KMS-11 (cell line): ENCODE measurements at regions not wholly inside any gene's neighbourhood (a gene's known extent, or its start where the extent isn't known, plus 50 kb on each side); places are given as distances from the start of the nearest gene placed in this dataset.

Source experiments
- H2AFZ ChIP-seq: fragments of 200-600 bp; sonication (generic); 2 replicates; pipeline ENCODE4 v1.6.1; 2016; ENCODE audit warnings: antibody characterized with exemption, mixed run types, low read depth
- H3K27ac ChIP-seq: fragments of 200-600 bp; sonication (generic); 2 replicates; pipeline ENCODE4 v1.6.1; 2016; ENCODE audit warnings: mild to moderate bottlenecking, mixed run types
- H3K27me3 ChIP-seq: fragments of 200-600 bp; sonication (generic); 2 replicates; pipeline ENCODE4 v1.6.1; 2017; ENCODE audit warnings: mild to moderate bottlenecking, low read depth, mixed run types, moderate library complexity; ENCODE audit not compliant: insufficient read depth
- H3K36me3 ChIP-seq: fragments of 200-600 bp; sonication (generic); 2 replicates; pipeline ENCODE4 v1.6.1; 2017; ENCODE audit warnings: mild to moderate bottlenecking, mixed run types; ENCODE audit not compliant: insufficient read depth
- H3K4me1 ChIP-seq: fragments of 200-600 bp; sonication (generic); 2 replicates; pipeline ENCODE4 v1.6.1; 2016; ENCODE audit warnings: mild to moderate bottlenecking, low read depth, mixed run types; ENCODE audit not compliant: poor library complexity, severe bottlenecking
- H3K4me2 ChIP-seq: fragments of 200-600 bp; sonication (generic); 2 replicates; pipeline ENCODE4 v1.7.0; 2016; ENCODE audit warnings: mild to moderate bottlenecking, mixed run types
- H3K4me3 ChIP-seq: fragments of 200-600 bp; sonication (generic); IDR thresholded peaks from 2 replicates; pipeline ENCODE4 v1.6.1; 2017; ENCODE audit warnings: low read depth, low read length, mixed read lengths; ENCODE audit not compliant: insufficient read depth
- H3K79me2 ChIP-seq: fragments of 200-600 bp; sonication (generic); 2 replicates; pipeline ENCODE4 v1.6.1; 2016; ENCODE audit warnings: low read depth, mixed run types; ENCODE audit not compliant: insufficient read depth
- H3K9ac ChIP-seq: fragments of 200-600 bp; sonication (generic); 2 replicates; pipeline ENCODE4 v1.6.1; 2016; ENCODE audit warnings: mild to moderate bottlenecking, mixed run types
- H4K20me1 ChIP-seq: fragments of 200-600 bp; sonication (generic); 2 replicates; pipeline ENCODE4 v1.6.1; 2016; ENCODE audit warnings: mild to moderate bottlenecking, mixed run types; ENCODE audit not compliant: insufficient read depth
- TF ChIP-seq, protein P1 (sequence below): fragments of 200-600 bp; sonication (generic); conservative IDR thresholded peaks from 2 replicates; pipeline ENCODE4 v1.6.1; 2017; ENCODE audit warnings: low read depth, mild to moderate bottlenecking, antibody characterized with exemption, low read length, moderate library complexity, mixed read lengths

GRCh38 chrX:20420058-20420457, 153.3 kb upstream of the RPS6KA3 start:
- Histone ChIP-seq H3K4me1 (no peaks in the 10 kb centered on the region), H3K27me3 (no peaks in the 10 kb centered on the region), H3K4me3 (no peak overlapping the region), H3K27ac (no peak overlapping the region), H2AFZ (no peak overlapping the region), H3K4me2 (no peak overlapping the region), H3K79me2 (no peaks in the 10 kb centered on the region), H3K36me3 (no peaks in the 10 kb centered on the region), H3K9ac (no peak overlapping the region), H4K20me1 (no peaks in the 10 kb centered on the region)
- TF ChIP-seq, protein P1, sequence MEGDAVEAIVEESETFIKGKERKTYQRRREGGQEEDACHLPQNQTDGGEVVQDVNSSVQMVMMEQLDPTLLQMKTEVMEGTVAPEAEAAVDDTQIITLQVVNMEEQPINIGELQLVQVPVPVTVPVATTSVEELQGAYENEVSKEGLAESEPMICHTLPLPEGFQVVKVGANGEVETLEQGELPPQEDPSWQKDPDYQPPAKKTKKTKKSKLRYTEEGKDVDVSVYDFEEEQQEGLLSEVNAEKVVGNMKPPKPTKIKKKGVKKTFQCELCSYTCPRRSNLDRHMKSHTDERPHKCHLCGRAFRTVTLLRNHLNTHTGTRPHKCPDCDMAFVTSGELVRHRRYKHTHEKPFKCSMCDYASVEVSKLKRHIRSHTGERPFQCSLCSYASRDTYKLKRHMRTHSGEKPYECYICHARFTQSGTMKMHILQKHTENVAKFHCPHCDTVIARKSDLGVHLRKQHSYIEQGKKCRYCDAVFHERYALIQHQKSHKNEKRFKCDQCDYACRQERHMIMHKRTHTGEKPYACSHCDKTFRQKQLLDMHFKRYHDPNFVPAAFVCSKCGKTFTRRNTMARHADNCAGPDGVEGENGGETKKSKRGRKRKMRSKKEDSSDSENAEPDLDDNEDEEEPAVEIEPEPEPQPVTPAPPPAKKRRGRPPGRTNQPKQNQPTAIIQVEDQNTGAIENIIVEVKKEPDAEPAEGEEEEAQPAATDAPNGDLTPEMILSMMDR = no peak

DNA sequence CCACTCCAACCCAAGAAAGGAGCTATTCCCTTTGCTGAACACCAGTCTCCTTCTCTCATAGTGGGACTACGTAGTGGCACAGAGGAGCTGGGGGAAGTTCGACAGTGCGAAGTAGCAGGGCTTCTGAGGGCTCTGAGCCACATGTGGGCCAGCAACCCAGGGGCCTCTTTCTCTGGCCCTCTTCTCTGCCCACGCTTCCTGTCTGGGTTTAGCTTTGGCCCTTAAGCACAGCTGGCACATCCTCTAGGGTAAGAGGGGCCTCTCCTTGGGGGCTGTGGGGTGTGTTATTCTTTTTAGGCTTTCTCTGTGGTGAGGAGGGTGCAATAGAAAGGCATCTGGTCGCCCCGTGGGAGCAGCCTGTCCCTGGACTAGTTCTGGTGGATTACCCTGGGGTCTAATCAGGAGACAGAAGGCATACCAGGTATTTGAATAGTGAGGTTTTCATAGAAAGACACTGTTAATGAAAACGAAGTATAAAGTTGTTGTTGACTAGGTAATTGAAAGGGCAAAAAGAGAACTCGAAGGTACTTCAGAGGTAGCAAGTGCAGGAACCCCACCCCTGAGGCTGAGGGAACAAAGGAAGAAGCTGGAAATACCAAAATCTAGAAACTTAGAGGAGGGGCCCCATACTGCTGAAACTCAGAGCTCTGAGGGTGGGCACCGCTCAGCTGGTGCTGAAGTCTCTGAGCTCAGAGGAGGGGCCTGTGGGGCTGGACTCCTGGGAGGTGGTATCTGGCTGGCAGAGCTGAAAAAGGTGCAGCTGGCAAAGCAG, 151.9 kb upstream of the RPS6KA3 start:
- Histone ChIP-seq H3K4me3 (no peak overlapping the region), H3K9ac (no peak overlapping the region), H4K20me1 (no peaks in the 10 kb centered on the region), H3K79me2 (no peaks in the 10 kb centered on the region), H3K4me2 (no peak overlapping the region), H2AFZ (no peak overlapping the region), H3K27ac (no peak overlapping the region), H3K27me3 (no peaks in the 10 kb centered on the region), H3K36me3 (no peaks in the 10 kb centered on the region), H3K4me1 (no peaks in the 10 kb centered on the region)
- TF ChIP-seq, protein P1 = no peak

DNA sequence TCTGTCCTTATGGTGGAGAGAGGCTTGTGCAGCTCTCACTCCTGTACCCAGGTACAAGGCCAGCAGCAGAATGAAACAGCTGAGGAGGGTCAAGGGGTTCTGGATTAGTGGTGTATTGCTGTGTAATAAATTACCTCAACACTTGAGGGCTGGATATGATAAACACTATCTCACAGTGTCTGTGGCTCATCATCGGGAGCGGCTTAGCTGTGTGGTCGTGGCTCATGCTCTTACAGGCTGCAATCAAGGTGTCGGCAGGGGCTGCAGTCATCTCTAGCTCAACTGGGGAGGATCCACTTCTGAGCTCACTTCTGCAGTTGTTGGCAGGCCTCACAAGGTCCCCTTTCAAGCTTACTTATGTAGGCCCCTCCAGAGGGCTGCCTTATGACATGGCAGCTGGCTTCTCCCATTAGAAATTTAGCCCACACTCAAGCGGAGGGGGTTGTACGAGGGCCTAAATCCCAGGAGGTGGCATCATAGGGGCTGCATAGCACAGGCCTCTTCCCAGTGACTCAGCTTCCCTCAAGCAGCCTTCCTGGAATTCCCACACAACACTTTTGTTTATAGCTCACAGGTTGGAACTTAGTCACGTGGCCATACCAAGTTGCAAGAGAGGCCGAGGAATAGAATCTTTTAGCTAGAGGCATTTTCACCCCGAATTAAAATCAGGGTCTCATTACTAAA, 148.2 kb upstream of the RPS6KA3 start:
- H3K27ac ChIP-seq = no peak overlapping the region
- no peaks in the 10 kb centered on the region for H3K36me3 ChIP-seq
- no peaks in the 10 kb centered on the region for H4K20me1 ChIP-seq
- H3K4me2 ChIP-seq = no peak overlapping the region
- no peak overlapping the region for H3K9ac ChIP-seq
- no peak overlapping the region for H3K4me3 ChIP-seq
- no peak overlapping the region for H2AFZ ChIP-seq
- H3K4me1 ChIP-seq = no peaks in the 10 kb centered on the region
- H3K27me3 ChIP-seq = no peaks in the 10 kb centered on the region
- H3K79me2 ChIP-seq = no peaks in the 10 kb centered on the region
- TF ChIP-seq, protein P1 = no peak

DNA sequence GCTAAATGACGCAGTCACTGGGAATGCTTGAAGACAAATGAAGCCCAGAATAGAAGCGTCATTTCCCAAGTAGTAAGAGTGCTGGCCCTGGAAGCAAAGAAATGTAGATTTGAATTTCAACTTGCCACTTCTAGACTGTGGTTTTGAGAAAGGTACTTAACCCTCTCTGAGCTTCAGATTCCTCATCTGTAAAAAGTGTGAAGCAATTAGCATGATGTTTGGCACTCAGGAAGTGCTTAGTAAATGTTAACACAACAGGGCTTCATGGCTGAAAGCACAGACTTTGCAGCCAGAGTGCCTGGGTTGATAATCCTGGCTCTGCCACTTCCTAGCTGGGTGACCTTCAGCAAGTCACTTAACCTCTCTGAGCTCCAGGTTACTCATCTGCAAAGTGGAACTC, 147.4 kb upstream of the RPS6KA3 start:
- H2AFZ ChIP-seq = no peak overlapping the region
- H3K4me2 ChIP-seq = no peak overlapping the region
- H3K27ac ChIP-seq = no peak overlapping the region
- H3K79me2 ChIP-seq = no peaks in the 10 kb centered on the region
- H3K4me3 ChIP-seq = no peak overlapping the region
- no peaks in the 10 kb centered on the region for H4K20me1 ChIP-seq
- no peaks in the 10 kb centered on the region for H3K36me3 ChIP-seq
- TF ChIP-seq, protein P1 = no peak
- H3K27me3 ChIP-seq = no peaks in the 10 kb centered on the region
- no peak overlapping the region for H3K9ac ChIP-seq
- no peaks in the 10 kb centered on the region for H3K4me1 ChIP-seq
